ENCODE measurements at regions not wholly inside any gene's neighbourhood (a gene's known extent, or its start where the extent isn't known, plus 50 kb on each side); places are given as distances from the start of the nearest gene placed in this dataset.

DNA sequence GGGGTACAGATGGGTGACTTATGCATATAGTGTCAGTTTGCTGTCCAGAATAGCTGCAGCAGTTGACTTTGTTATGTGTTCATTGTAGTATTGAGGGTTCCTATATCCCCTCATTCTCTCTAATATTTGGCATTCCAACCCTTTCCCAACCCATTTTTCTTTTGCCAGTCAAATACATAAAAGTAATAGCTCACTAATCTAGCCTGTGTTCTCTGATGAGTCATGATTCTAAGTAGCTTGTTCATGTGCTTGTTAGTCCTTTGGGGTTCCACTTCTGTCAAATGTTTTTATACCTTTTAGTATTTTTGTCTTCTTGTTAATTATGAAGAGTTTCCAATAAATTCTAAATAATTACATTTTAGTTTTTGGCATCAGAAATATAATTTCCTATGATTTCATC lies 99.2 kb upstream of the MROH9 start:
- no peak overlapping the region for H3K27ac ChIP-seq (ENCODE audit: extremely low read depth, low read depth, low read length)
- ATAC-seq, result no peak
- no peak overlapping the region for H3K9ac ChIP-seq (ENCODE audit: insufficient read depth in 1 of 2, low read depth in 2 of 2, low read length in 2 of 2)
- BruUV-seq (replicated peaks), result no TSS peak
- H3K27me3 ChIP-seq (ENCODE audit: control insufficient read depth in 2 of 2, insufficient read depth in 2 of 2, low read length in 2 of 2), result no peaks in the 10 kb centered on the region
- no peak overlapping the region for H3K4me2 ChIP-seq (ENCODE audit: insufficient read depth, low read length)
- no peak for FAIRE-seq
- H3K79me2 ChIP-seq (ENCODE audit: control insufficient read depth, insufficient read depth, low read length), result no peaks in the 10 kb centered on the region
- in situ Hi-C loops (cut with MboI) (no loop called here), intact Hi-C loops (cut with micrococcal nuclease) (no loop called here)
- H4K20me1 ChIP-seq (replicated peaks; ENCODE audit: control insufficient read depth, insufficient read depth, low read length), result no peaks in the 10 kb centered on the region
- CTCF ChIA-PET (ENCODE audit: low intra/inter-chr PET ratio), result no interaction called here
- H3K36me3 ChIP-seq (ENCODE audit: control insufficient read depth, insufficient read depth, low read length), result no peaks in the 10 kb centered on the region
- TF ChIP-seq, protein P1, sequence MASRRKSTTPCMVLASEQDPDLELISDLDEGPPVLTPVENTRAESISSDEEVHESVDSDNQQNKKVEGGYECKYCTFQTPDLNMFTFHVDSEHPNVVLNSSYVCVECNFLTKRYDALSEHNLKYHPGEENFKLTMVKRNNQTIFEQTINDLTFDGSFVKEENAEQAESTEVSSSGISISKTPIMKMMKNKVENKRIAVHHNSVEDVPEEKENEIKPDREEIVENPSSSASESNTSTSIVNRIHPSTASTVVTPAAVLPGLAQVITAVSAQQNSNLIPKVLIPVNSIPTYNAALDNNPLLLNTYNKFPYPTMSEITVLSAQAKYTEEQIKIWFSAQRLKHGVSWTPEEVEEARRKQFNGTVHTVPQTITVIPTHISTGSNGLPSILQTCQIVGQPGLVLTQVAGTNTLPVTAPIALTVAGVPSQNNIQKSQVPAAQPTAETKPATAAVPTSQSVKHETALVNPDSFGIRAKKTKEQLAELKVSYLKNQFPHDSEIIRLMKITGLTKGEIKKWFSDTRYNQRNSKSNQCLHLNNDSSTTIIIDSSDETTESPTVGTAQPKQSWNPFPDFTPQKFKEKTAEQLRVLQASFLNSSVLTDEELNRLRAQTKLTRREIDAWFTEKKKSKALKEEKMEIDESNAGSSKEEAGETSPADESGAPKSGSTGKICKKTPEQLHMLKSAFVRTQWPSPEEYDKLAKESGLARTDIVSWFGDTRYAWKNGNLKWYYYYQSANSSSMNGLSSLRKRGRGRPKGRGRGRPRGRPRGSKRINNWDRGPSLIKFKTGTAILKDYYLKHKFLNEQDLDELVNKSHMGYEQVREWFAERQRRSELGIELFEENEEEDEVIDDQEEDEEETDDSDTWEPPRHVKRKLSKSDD (conservative IDR thresholded peaks at IDR 0.05; ENCODE audit: low read length), result no peak
- no peak for TF ChIP-seq ZNF354B (CRISPR knock-in tag; IDR thresholded peaks at IDR 0.05)
- no peak overlapping the region for H3K4me3 ChIP-seq
- no peak for DNase-seq (ENCODE audit: extremely low read depth in 1 of 4, low spot score in 3 of 4)
- H2AFZ ChIP-seq (ENCODE audit: low read depth, low read length), result no peak overlapping the region
- H3K9me3 ChIP-seq (replicated peaks; ENCODE audit: control insufficient read depth, insufficient read depth, low read depth, low read length), result no peaks in the 10 kb centered on the region
- no peaks in the 10 kb centered on the region for H3K9me1 ChIP-seq (ENCODE audit: control insufficient read depth, insufficient read depth, low read length)
- H3K4me1 ChIP-seq (replicated peaks in 1 of 2; ENCODE audit: control insufficient read depth in 2 of 2, insufficient read depth in 2 of 2, low read length in 2 of 2), result no peaks in the 10 kb centered on the region
- POLR2A ChIA-PET, result no interaction called here

DNA sequence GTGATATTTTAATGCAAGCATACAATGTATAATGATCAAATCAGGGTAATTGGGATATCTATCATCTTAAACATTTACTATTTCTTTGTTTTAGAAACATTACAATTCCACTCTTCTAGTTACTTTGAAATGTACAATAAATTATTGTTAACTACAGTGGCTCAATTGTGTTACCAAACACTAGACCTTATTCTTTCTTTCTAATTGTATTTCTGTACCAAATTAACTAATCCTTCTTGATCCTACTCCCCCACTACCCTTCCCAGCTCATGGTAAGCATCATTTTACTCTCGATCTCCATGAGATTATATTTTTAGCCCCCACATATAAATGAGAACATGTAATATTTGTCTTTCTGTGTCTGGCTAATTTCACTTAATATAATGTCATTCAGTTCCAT lies 95.0 kb upstream of the MROH9 start:
- FAIRE-seq, result no peak
- Histone ChIP-seq H3K4me1 (replicated peaks in 1 of 2; ENCODE audit: control insufficient read depth in 2 of 2, insufficient read depth in 2 of 2, low read length in 2 of 2) (no peaks in the 10 kb centered on the region), H3K79me2 (ENCODE audit: control insufficient read depth, insufficient read depth, low read length) (no peaks in the 10 kb centered on the region), H3K36me3 (ENCODE audit: control insufficient read depth, insufficient read depth, low read length) (no peaks in the 10 kb centered on the region), H3K9me3 (replicated peaks; ENCODE audit: control insufficient read depth, insufficient read depth, low read depth, low read length) (no peaks in the 10 kb centered on the region), H4K20me1 (replicated peaks; ENCODE audit: control insufficient read depth, insufficient read depth, low read length) (no peaks in the 10 kb centered on the region), H2AFZ (ENCODE audit: low read depth, low read length) (no peak overlapping the region), H3K27me3 (ENCODE audit: control insufficient read depth in 2 of 2, insufficient read depth in 2 of 2, low read length in 2 of 2) (no peaks in the 10 kb centered on the region), H3K27ac (ENCODE audit: extremely low read depth, low read depth, low read length) (no peak overlapping the region), H3K9ac (ENCODE audit: insufficient read depth in 1 of 2, low read depth in 2 of 2, low read length in 2 of 2) (no peak overlapping the region), H3K9me1 (ENCODE audit: control insufficient read depth, insufficient read depth, low read length) (no peaks in the 10 kb centered on the region), H3K4me2 (ENCODE audit: insufficient read depth, low read length) (no peak overlapping the region), H3K4me3 (no peak overlapping the region)
- DNase-seq (ENCODE audit: extremely low read depth in 1 of 4, low spot score in 3 of 4), result no peak
- TF ChIP-seq, protein P2, sequence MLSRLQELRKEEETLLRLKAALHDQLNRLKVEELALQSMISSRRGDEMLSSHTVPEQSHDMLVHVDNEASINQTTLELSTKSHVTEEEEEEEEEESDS (CRISPR knock-in tag; IDR thresholded peaks at IDR 0.05), result no peak
- BruUV-seq (replicated peaks), result no TSS peak
- CTCF ChIA-PET (ENCODE audit: low intra/inter-chr PET ratio), result no interaction called here
- in situ Hi-C loops (cut with MboI) (no loop called here), intact Hi-C loops (cut with micrococcal nuclease) (no loop called here)
- no peak for ATAC-seq
- POLR2A ChIA-PET, result no interaction called here
- WGBS (ENCODE audit: insufficient coverage, low coverage, missing lambda C conversion rate), result 0% methylated on average over 1 of the region's 1 CpG
